Gastroesophageal sphincter (tissue), 4 donors: ENCODE measurements at regions not wholly inside any gene's neighbourhood (a gene's known extent, or its start where the extent isn't known, plus 50 kb on each side); places are given as distances from the start of the nearest gene placed in this dataset.

Source experiments
- ATAC-seq: fragments of 150-250 bp; one replicate; pipeline ENCODE4 v1.9.1; 2016; ENCODE audit warnings: mild to moderate bottlenecking, moderate library complexity
- H3K27ac ChIP-seq, 4 donors: fragments of 200-600 bp; sonication (generic) in 3 of 4; 1 replicate in 3 of 4; 2 replicates in 1 of 4; pipeline ENCODE4 v1.5.1; 2016 to 2019
- H3K27me3 ChIP-seq: fragments of 200-600 bp; sonication (generic); one replicate; pipeline ENCODE4 v1.5.1; 2019
- H3K36me3 ChIP-seq, 2 donors: fragments of 200-600 bp; sonication (generic); one replicate each; pipeline ENCODE4 v1.5.1; 2019; ENCODE audit warnings: control low read depth in 1 of 2
- H3K4me1 ChIP-seq, 3 donors: fragments of 200-600 bp; sonication (generic); 1 replicate in 2 of 3; 2 replicates in 1 of 3; pipeline ENCODE4 v1.5.1; 2016 to 2019; ENCODE audit warnings: control low read depth in 2 of 3
- H3K4me3 ChIP-seq, 2 donors: fragments of 200-600 bp; sonication (generic); one replicate each; pipeline ENCODE4 v1.5.1; 2019; ENCODE audit warnings: mild to moderate bottlenecking in 1 of 2, moderate library complexity in 1 of 2
- H3K9me3 ChIP-seq, 3 donors: fragments of 200-600 bp; sonication (generic); one replicate each; pipeline ENCODE4 v1.5.1; 2017 to 2019; ENCODE audit warnings: control low read depth in 2 of 3
- EP300 ChIP-seq: sonication (generic); formaldehyde crosslinking; IDR thresholded peaks from one replicate; pipeline ENCODE4 v1.6.1; 2017; ENCODE audit warnings: antibody characterized with exemption, mild to moderate bottlenecking
- POLR2A ChIP-seq, 2 donors: fragments of 450-650 bp; IDR thresholded peaks; one replicate each; pipeline ENCODE4 v1.6.1; 2017; ENCODE audit warnings: antibody characterized with exemption in 2 of 2, mild to moderate bottlenecking in 2 of 2, moderate library complexity in 1 of 2
- POLR2AphosphoS5 ChIP-seq: sonication (generic); formaldehyde crosslinking; IDR thresholded peaks from one replicate; pipeline ENCODE4 v1.6.1; 2017; ENCODE audit warnings: antibody characterized with exemption
- WGBS, 2 donors: methylation state at CpG; one replicate each; pipeline ENCODE4 v1.1.5; 2018; ENCODE audit warnings: low coverage in 1 of 2; 5-methylcytosine and 5-hydroxymethylcytosine counted together
- TF ChIP-seq, protein P1 (sequence below), 4 experiments: fragments of 200-600 bp in 2 of 4; fragments of 450-650 bp in 2 of 4; sonication (generic) in 1 of 4; IDR thresholded peaks; one replicate each; pipeline ENCODE4 v1.5.1; 2017 to 2019; ENCODE audit warnings: antibody characterized with exemption in 4 of 4, mild to moderate bottlenecking in 2 of 4, moderate library complexity in 2 of 4

DNA sequence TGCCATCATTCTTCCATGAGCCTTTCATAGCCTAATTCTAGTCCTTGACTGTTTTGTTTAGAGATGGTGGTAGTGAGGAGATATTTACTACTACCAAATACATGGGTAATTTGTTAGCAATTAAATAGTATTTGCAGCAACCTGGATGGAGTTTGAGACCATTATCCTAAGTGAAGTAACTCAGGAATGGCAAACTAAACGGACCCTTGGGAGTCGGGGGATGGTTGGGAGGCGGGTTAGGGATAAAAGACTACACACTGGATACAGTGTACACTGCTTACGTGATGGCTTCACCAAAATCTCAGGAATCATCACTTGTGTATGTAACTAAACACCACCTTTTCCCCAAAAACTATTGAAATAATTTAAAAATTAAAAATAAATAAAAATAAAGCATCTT is 809.2 kb upstream of the ZNF608 start:
- Histone ChIP-seq H3K27me3 (no peaks in the 10 kb centered on the region), H3K27ac (no peak overlapping the region), H3K36me3 (no peaks in the 10 kb centered on the region), H3K9me3 (no peaks in the 10 kb centered on the region), H3K4me1 (peaks cover 0 to 9% (median 4%) of the 10 kb centered on the region in 3 donors), H3K4me3 (no peak overlapping the region)
- WGBS, 2 donors: 86 to 94% methylated on average over 4 of the region's 4 CpGs
- TF ChIP-seq POLR2AphosphoS5: no peak
- no peak for TF ChIP-seq EP300
- TF ChIP-seq, protein P1, sequence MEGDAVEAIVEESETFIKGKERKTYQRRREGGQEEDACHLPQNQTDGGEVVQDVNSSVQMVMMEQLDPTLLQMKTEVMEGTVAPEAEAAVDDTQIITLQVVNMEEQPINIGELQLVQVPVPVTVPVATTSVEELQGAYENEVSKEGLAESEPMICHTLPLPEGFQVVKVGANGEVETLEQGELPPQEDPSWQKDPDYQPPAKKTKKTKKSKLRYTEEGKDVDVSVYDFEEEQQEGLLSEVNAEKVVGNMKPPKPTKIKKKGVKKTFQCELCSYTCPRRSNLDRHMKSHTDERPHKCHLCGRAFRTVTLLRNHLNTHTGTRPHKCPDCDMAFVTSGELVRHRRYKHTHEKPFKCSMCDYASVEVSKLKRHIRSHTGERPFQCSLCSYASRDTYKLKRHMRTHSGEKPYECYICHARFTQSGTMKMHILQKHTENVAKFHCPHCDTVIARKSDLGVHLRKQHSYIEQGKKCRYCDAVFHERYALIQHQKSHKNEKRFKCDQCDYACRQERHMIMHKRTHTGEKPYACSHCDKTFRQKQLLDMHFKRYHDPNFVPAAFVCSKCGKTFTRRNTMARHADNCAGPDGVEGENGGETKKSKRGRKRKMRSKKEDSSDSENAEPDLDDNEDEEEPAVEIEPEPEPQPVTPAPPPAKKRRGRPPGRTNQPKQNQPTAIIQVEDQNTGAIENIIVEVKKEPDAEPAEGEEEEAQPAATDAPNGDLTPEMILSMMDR (IDR thresholded peaks at IDR 0.05): no peak
- ATAC-seq: no peak

DNA sequence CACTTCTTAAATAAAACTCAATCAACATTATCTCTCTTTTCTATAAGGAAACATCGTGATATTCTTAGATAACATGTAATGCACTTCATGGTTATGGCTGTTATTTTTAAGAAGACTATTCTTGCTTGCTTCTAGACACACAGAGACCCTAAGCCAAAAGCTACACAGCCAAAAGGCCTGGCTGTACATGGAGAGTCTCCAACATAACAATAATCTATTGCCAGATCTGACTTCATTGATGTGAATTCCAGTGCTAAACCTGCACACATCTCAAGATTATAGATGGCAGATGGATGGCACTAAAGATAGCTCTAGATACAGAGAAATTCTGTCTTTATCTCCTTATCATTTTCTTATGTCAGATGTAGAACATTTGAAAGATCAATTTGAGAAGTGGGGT is 811.6 kb upstream of the ZNF608 start:
- no peak for ATAC-seq
- Histone ChIP-seq H3K4me3 (no peak overlapping the region), H3K27me3 (no peaks in the 10 kb centered on the region), H3K27ac (no peak overlapping the region), H3K9me3 (no peaks in the 10 kb centered on the region), H3K4me1 (no peaks in the 10 kb centered on the region), H3K36me3 (no peaks in the 10 kb centered on the region)
- 100% methylated on average over 1 of the region's 1 CpG; no CpG with 5 or more reads in 1 of the 2 donors for WGBS, 2 donors
- TF ChIP-seq POLR2A (IDR thresholded peaks at IDR 0.05) (no peak), POLR2AphosphoS5 (no peak), EP300 (no peak)
- TF ChIP-seq, protein P1 (IDR thresholded peaks at IDR 0.05): no peak

DNA sequence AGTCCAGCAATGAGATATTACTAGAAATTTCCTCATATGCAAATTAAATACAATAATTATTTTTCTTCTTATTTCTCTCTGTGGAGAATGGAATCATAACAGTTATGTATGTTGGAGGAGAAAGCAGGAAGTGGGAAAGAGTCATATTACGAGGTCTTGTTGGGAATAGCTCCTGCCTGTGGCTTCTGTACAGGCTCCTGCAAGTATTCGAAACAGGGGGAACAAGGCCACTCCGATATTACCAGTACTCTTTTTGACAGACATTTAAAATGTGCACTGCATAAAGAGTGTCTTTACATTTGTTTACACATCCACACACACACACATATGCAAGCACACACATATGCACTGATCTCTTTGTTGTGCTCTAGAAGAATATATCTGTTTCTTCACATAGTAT is 812.0 kb upstream of the ZNF608 start:
- no peak for ATAC-seq
- H3K27ac ChIP-seq: no peak overlapping the region

DNA sequence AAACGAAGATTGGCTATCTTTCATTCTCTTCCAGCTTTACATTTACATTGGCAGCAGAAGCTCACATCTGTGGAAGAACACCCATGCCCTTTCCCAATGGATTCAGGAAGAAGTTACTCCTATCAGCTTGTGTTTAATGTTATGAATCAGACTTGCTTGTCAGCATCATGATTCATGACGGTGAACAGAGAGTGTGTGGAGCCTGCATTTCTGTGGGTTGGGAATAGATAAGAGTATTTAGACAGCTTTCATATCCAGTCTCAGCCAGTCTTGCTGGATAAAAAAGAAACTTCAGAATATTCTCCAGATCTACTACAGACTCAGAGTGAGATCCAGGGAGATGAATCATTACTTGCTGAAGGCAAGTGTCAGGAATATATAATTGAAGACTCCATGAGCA is 812.9 kb upstream of the ZNF608 start:
- ATAC-seq: no peak
- Histone ChIP-seq H3K4me1 (no peaks in the 10 kb centered on the region), H3K27me3 (no peaks in the 10 kb centered on the region), H3K9me3 (no peaks in the 10 kb centered on the region), H3K27ac (no peak overlapping the region), H3K4me3 (no peak overlapping the region), H3K36me3 (no peaks in the 10 kb centered on the region)
- WGBS, 2 donors: 35 to 36% methylated on average over 2 of the region's 2 CpGs
- TF ChIP-seq EP300: no peak
- TF ChIP-seq POLR2A (IDR thresholded peaks at IDR 0.05): no peak
- no peak for TF ChIP-seq POLR2AphosphoS5
- TF ChIP-seq, protein P1 (IDR thresholded peaks at IDR 0.05): no peak

More for the DNA sequence above, 812.0 kb upstream of the ZNF608 start:
- TF ChIP-seq POLR2A (IDR thresholded peaks at IDR 0.05): no peak
- TF ChIP-seq, protein P1 (IDR thresholded peaks at IDR 0.05): no peak
- no peak for TF ChIP-seq EP300
- TF ChIP-seq POLR2AphosphoS5: no peak
- 88 to 89% methylated on average over 3 of the region's 3 CpGs for WGBS, 2 donors
- no peaks in the 10 kb centered on the region for H3K9me3 ChIP-seq
- H3K4me1 ChIP-seq: no peaks in the 10 kb centered on the region
- H3K27me3 ChIP-seq: no peaks in the 10 kb centered on the region
- H3K36me3 ChIP-seq: no peaks in the 10 kb centered on the region
- H3K4me3 ChIP-seq: no peak overlapping the region

DNA sequence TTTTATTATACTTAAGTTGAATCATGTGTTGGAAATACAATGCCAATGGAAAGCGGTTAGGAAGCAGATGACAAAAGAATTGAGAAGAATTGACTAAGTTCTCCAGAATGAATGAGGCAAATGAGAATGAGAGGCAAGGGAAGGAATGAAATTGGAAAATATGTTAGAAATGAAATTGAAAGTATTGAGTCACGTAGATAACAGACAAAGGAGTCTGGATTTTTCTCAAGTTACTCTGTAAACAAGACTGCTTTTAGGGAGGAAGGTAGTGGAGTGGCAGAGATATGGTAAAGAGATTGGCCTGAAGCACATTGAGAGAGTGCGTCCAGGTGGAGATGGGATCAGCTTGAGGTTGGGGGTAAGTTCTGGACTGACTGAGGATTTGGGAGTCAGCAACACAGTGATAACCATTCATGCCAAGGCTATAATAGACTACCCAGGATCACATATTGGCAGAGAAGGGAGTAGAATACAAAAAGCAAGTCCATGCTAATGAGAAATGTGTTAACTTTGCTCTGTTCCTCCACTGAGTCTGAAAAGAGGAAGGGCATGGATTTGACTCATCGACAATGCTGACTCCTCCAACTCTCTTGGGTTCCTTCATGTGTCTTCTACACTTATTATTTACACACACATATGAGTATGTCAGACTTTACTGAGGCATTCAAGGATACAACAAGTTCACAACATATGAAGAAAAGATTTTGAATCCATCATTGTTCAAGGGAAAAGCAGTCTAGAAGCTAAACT is 814.2 kb upstream of the ZNF608 start:
- Histone ChIP-seq H3K36me3 (no peaks in the 10 kb centered on the region), H3K27me3 (no peaks in the 10 kb centered on the region), H3K27ac (no peak overlapping the region), H3K9me3 (no peaks in the 10 kb centered on the region), H3K4me1 (no peaks in the 10 kb centered on the region), H3K4me3 (no peak overlapping the region)
- WGBS, 2 donors: 85 to 100% methylated on average over 4 of the region's 4 CpGs
- ATAC-seq: no peak
- no peak for TF ChIP-seq POLR2AphosphoS5
- no peak for TF ChIP-seq EP300
- TF ChIP-seq POLR2A (IDR thresholded peaks at IDR 0.05): no peak
- TF ChIP-seq, protein P1 (IDR thresholded peaks at IDR 0.05): no peak
